ENCODE measurements at regions not wholly inside any gene's neighbourhood (a gene's known extent, or its start where the extent isn't known, plus 50 kb on each side); places are given as distances from the start of the nearest gene placed in this dataset.

DNA sequence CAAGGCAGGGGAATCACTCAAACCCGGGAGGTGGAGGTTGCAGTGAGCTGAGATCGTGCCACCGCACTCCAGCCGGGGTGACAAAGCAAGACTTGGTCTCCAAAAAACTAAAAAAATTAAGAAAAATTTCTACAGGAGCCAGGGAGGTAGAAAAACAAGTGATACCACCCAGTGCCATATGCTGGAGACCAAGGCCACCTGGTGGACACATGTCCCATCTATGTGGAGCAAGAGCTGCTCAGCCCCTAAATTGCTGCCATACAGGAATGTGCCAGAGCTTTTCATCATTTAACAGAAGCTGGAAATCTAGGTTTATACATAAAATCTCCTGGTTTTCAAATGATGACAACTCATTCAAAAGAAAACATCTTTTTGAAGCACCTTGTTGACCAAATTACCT is 61.4 kb upstream of the ELK3 start:
- DNase-seq (ENCODE audit: low read depth), result no peak

DNA sequence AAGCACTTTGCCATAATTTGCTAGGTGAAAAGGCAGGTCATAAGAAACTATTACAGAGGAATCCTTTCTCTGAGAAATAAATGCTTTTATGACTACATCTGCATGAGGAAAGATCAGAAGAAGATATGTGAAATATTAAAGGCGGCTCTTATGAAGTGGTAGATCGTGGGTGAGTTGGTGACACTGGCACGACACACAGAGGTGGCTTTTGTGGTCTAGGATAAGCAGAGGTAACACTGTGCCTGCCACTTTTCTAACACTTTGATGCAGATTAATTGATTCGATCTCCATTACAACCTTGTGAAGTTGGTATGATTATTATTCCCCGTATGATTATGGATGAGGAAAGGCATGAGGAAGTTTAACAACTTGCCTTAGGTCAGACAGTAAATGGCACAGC is 60.0 kb upstream of the ELK3 start:
- DNase-seq (ENCODE audit: low read depth), result no peak

DNA sequence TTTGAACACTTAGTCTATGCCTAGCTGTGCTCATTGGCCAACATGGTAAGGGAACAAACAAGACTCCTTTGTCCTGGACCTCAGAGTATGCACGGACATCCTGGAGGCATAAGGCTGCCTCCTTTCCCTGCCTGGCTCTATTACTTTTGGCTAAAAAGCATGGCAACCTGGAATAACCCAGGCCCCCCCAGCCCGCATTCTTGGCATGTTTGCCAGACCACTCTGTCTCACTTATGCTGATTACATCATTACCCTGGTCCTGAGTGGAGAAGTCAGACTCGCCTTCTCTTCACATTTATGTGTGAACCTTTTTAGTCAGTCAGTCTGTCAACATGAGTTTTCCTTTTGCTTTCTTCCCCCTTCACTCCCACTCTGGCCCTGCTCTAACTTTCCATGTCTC is 58.0 kb upstream of the ELK3 start:
- DNase-seq (ENCODE audit: low read depth), result peak; percentile 28

GRCh38 chr12:96136725-96137378 is 57.3 kb upstream of the ELK3 start:
- no peak for DNase-seq (ENCODE audit: low read depth)

GRCh38 chr12:96140174-96140573 is 54.0 kb upstream of the ELK3 start:
- DNase-seq (ENCODE audit: low read depth), result peak; percentile 48

DNA sequence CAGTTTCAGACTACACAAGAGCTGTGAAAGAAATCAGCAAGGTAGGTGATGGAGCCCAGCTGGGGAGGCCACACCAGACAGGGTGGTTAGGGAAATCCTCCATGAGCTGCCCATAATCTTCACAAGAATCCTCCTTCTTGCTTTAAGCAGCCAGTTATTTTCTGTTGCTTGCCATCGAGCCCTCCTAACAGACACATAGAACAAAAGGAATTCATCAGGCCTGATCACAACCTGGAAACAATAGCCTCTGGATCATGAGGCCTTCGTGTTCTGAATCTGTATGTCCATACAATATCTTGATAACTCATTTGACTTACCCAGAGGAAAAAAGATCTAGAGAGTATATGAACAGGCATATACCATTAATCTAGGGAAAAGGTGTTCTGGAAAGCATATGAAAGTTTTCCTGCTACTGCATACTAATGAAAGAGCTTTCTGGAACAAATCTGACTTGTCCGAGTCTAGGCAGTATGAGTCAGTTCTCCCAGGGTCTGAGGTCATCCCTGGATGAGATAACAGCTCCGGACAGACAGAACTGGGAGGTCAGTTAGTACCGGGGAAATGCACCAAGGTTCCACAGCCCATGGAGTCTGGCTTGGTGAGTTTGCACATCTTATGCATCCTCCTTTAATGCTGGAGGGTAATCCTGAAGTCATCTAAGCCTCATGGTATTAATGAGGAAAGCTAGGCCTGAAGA is 52.8 kb upstream of the ELK3 start:
- peak; percentile 39 for DNase-seq (ENCODE audit: low read depth)

DNA sequence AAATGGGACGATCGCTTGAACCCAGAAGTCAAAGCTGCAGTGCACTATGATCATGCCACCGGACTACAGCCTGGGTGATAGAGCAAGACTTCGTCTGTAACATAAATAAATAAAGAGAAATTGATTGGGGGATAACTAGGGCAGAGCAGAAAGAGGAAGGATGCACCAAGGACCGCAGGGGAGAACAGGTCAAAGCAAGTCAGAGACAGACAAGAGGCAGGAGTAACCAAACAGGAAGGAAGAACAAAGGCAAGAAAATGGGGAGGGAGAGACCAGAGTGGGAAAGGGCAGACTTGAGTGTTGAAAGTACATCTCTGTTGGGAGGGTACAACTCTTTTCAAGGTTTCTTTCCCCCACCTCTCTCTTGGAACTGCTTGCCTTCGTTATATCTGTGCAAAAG is 50.8 kb upstream of the ELK3 start:
- no peak for DNase-seq (ENCODE audit: low read depth)

- DNase-seq (ENCODE audit: low read depth), result no peak
Measured at GRCh38 chr12:96143827-96144565, 50.2 kb upstream of the ELK3 start.
